ENCODE measurements at regions not wholly inside any gene's neighbourhood (a gene's known extent, or its start where the extent isn't known, plus 50 kb on each side); places are given as distances from the start of the nearest gene placed in this dataset.

- Histone ChIP-seq H2BK5ac (ENCODE audit: low read depth, low read length) (no peak overlapping the region), H4K20me1 (replicated peaks in 1 of 2; ENCODE audit: control insufficient read depth in 1 of 2, insufficient read depth in 2 of 2, low read length in 2 of 2) (no peaks in the 10 kb centered on the region), H3K56ac (replicated peaks; ENCODE audit: insufficient read length, low read depth, low read length) (no peak overlapping the region), H2BK20ac (ENCODE audit: low read length) (no peak overlapping the region), H3K4ac (replicated peaks; ENCODE audit: insufficient read length, low read depth, low read length) (no peak overlapping the region), H3K36me3 (ENCODE audit: control insufficient read depth in 2 of 4, insufficient read depth in 4 of 4, low read length in 3 of 4) (no peaks in the 10 kb centered on the region), H3K79me1 (ENCODE audit: low read depth, low read length) (no peaks in the 10 kb centered on the region), H3K9ac (replicated peaks in 1 of 4; ENCODE audit: extremely low read depth in 1 of 4, low read depth in 3 of 4, low read length in 3 of 4) (no peak overlapping the region), H2BK12ac (ENCODE audit: low read depth, low read length) (no peak overlapping the region), H2AFZ (ENCODE audit: low read length) (no peak overlapping the region), H3K4me3 (ENCODE audit: extremely low read depth in 1 of 4, insufficient read depth in 2 of 4, low read depth in 3 of 4, low read length in 4 of 4) (no peak overlapping the region), H3K18ac (ENCODE audit: extremely low read depth, low read length) (no peak overlapping the region), H3K4me1 (replicated peaks in 1 of 4; ENCODE audit: control insufficient read depth in 3 of 4, insufficient read depth in 4 of 4, low read length in 3 of 4) (no peaks in the 10 kb centered on the region), H3K4me2 (ENCODE audit: insufficient read depth in 1 of 2, low read depth in 2 of 2, low read length in 2 of 2) (no peak overlapping the region), H3K27me3 (replicated peaks in 1 of 4; ENCODE audit: control insufficient read depth in 3 of 4, extremely low read depth in 1 of 4, insufficient read depth in 3 of 4, low read length in 3 of 4) (no peaks in the 10 kb centered on the region), H2BK120ac (replicated peaks; ENCODE audit: low read depth, low read length) (no peak overlapping the region), H4K8ac (ENCODE audit: extremely low read depth, insufficient read depth, low read length) (no peak overlapping the region), H3K14ac (ENCODE audit: insufficient read length) (no peak overlapping the region), H3K79me2 (ENCODE audit: control insufficient read depth in 1 of 2, insufficient read depth in 2 of 2, low read length in 2 of 2) (no peaks in the 10 kb centered on the region), H3K9me3 (ENCODE audit: insufficient read depth in 2 of 2, low read depth in 1 of 2, low read length in 1 of 2) (no peaks in the 10 kb centered on the region), H3K23me2 (ENCODE audit: low read depth, low read length) (no peaks in the 10 kb centered on the region), H4K91ac (replicated peaks; ENCODE audit: insufficient read length, low read length) (no peak overlapping the region), H3K27ac (ENCODE audit: low read depth, low read length) (no peak overlapping the region), H2BK15ac (ENCODE audit: low read length) (no peak overlapping the region), H4K5ac (ENCODE audit: insufficient read length, low read depth, low read length) (no peak overlapping the region), H2AK5ac (ENCODE audit: low read depth, low read length) (no peak overlapping the region), H3K23ac (ENCODE audit: insufficient read length) (no peak overlapping the region)
- CTCF ChIA-PET (ENCODE audit: partially characterized antibody) = no interaction called here
- DNase-seq (ENCODE audit: low read depth in 1 of 2, low spot score in 2 of 2) (no peak), FAIRE-seq (no peak)
- TF ChIP-seq CHD2 (IDR thresholded peaks at IDR 0.05; ENCODE audit: low read length) = no peak
- TF ChIP-seq TCF12 (IDR thresholded peaks at IDR 0.05; ENCODE audit: low read depth, low read length) = no peak
- no peak for TF ChIP-seq RBBP5 (IDR thresholded peaks at IDR 0.05; ENCODE audit: borderline replicate concordance, low read depth, low read length)
- TF ChIP-seq CTCF (IDR thresholded peaks at IDR 0.05; ENCODE audit: control extremely low read depth in 1 of 3, insufficient read depth in 1 of 3, low read depth in 1 of 3, low read length in 3 of 3) = no peak
- no peak for TF ChIP-seq MAFK (IDR thresholded peaks at IDR 0.05; ENCODE audit: low read depth, low read length)
- no peak for TF ChIP-seq BACH1 (IDR thresholded peaks at IDR 0.05; ENCODE audit: low read length)
- no peak for TF ChIP-seq SUZ12 (IDR thresholded peaks at IDR 0.05; ENCODE audit: low read length)
- TF ChIP-seq SIX5 (IDR thresholded peaks at IDR 0.05; ENCODE audit: low read depth, low read length) = no peak
- TF ChIP-seq PHF8 (conservative IDR thresholded peaks at IDR 0.05; ENCODE audit: low read depth, low read length) = no peak
- no peak for TF ChIP-seq RFX5 (IDR thresholded peaks at IDR 0.05; ENCODE audit: borderline replicate concordance, low read depth, low read length)
- POLR2A ChIA-PET (ENCODE audit: partially characterized antibody) = no interaction called here
- 89% methylated on average over 1 of the region's 1 CpG; no CpG with 5 or more reads in 1 of the 2 experiments for WGBS, 2 experiments (ENCODE audit: extremely low coverage in 1 of 2, insufficient coverage in 1 of 2, insufficient read length in 1 of 2, insufficient replicate concordance in 2 of 2, low coverage in 1 of 2, low lambda C conversion rate in 2 of 2, missing lambda C conversion rate in 1 of 2)
Observed at GRCh38 chr2:208579678-208580077, 173.1 kb downstream of the PTH2R start.
